Activated effector memory CD4-positive, alpha-beta T cell treated with Interleukin-2 at 50 U/mL for 16 hours (primary cell): ENCODE measurements at regions not wholly inside any gene's neighbourhood (a gene's known extent, or its start where the extent isn't known, plus 50 kb on each side); places are given as distances from the start of the nearest gene placed in this dataset.

ENCODE experiments used
- DNase-seq: peaks from one replicate; pipeline ENCODE4 v3.0.0-alpha.2; 2020

GRCh38 chr12:92459850-92460249 is 242.9 kb upstream of the PLEKHG7 start:
- DNase-seq, result no peak

GRCh38 chr12:92458996-92459395 is 243.8 kb upstream of the PLEKHG7 start:
- DNase-seq, result no peak

- DNase-seq, result no peak
Measured at GRCh38 chr12:92457458-92458180, 245.2 kb upstream of the PLEKHG7 start.

- DNase-seq, result no peak
Measured at GRCh38 chr12:92452763-92453162, 250.0 kb upstream of the PLEKHG7 start.

GRCh38 chr12:92446083-92446460 is 256.7 kb upstream of the PLEKHG7 start:
- DNase-seq, result no peak

- no peak for DNase-seq
Measured at GRCh38 chr12:92445253-92446082, 257.3 kb upstream of the PLEKHG7 start.

- no peak for DNase-seq
Measured at GRCh38 chr12:92444763-92445162, 258.0 kb upstream of the PLEKHG7 start.

- DNase-seq, result no peak
Measured at GRCh38 chr12:92442782-92443181, 260.0 kb upstream of the PLEKHG7 start.

- DNase-seq, result no peak
Measured at GRCh38 chr12:92440072-92440471, 262.7 kb upstream of the PLEKHG7 start.

GRCh38 chr12:92439420-92439805 is 263.4 kb upstream of the PLEKHG7 start:
- no peak for DNase-seq

GRCh38 chr12:92438641-92439419 is 264.0 kb upstream of the PLEKHG7 start:
- DNase-seq, result no peak

GRCh38 chr12:92437452-92437851 is 265.3 kb upstream of the PLEKHG7 start:
- DNase-seq, result no peak

GRCh38 chr12:92436856-92437255 is 265.9 kb upstream of the PLEKHG7 start:
- DNase-seq, result no peak

GRCh38 chr12:92434607-92435025 is 268.2 kb upstream of the PLEKHG7 start:
- no peak for DNase-seq

GRCh38 chr12:92432724-92433441 is 269.9 kb upstream of the PLEKHG7 start:
- DNase-seq, result no peak

GRCh38 chr12:92431146-92431545 is 271.6 kb upstream of the PLEKHG7 start:
- DNase-seq, result no peak

GRCh38 chr12:92426332-92426731 is 276.5 kb upstream of the PLEKHG7 start:
- no peak for DNase-seq

- DNase-seq, result no peak
Measured at GRCh38 chr12:92425165-92425564, 277.6 kb upstream of the PLEKHG7 start.

GRCh38 chr12:92424338-92424737 is 278.5 kb upstream of the PLEKHG7 start:
- no peak for DNase-seq

GRCh38 chr12:92421701-92422100 is 276.1 kb upstream of the BTG1 start:
- no peak for DNase-seq

- no peak for DNase-seq
Measured at GRCh38 chr12:92421042-92421441, 275.4 kb upstream of the BTG1 start.

GRCh38 chr12:92419201-92419600 is 273.6 kb upstream of the BTG1 start:
- no peak for DNase-seq

GRCh38 chr12:92418381-92418780 is 272.7 kb upstream of the BTG1 start:
- DNase-seq, result no peak
